HG03565 (cell line): ENCODE measurements at regions not wholly inside any gene's neighbourhood (a gene's known extent, or its start where the extent isn't known, plus 50 kb on each side); places are given as distances from the start of the nearest gene placed in this dataset.
"Not testable (repeated sequence)": the region's sequence is repeated elsewhere in the genome, so short reads cannot be mapped to it uniquely, and the experiment has no call there.

ENCODE experiments used
- ATAC-seq: cut with Tn5 transposase; IDR thresholded peaks from one replicate; pipeline ENCODE4 v1.9.1; 2021; ENCODE audit warnings: mild to moderate bottlenecking, moderate library complexity; ENCODE audit not compliant: unreplicated experiment

DNA sequence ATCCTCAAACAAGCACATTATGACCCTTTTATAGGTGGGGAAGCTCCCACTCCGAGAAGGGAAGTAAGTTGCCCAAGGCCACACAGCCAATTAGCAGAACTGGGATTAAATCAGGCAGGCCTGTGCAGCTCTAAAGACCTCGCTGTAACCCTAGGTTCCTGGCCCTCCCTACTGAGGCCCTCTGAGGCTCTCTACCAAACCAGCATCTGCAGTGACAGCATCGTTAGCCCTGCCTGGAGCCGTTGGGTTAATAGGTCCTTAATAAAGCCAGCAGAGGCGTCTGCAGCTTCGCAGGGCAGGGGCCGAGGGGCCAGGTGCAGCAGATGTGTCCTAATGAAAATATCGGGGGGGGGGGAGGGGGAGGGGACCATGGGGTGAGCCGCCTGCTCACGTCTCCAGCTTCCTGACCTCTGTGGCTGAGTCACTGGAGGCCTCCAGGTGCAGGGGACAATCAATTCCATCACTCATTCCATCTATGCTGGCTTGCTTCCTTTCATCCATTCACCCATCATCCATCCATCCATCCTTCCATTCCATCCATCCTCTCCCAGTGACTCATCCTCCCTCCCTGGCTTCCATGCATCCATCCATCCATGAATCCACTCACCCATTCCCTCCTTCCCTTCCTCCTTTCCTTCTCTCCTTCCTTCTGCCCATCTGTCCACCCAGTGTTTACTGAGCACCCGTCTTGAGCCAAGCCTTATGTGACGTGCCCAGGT, 203.9 kb downstream of the C9orf50 start:
- no peak for ATAC-seq

DNA sequence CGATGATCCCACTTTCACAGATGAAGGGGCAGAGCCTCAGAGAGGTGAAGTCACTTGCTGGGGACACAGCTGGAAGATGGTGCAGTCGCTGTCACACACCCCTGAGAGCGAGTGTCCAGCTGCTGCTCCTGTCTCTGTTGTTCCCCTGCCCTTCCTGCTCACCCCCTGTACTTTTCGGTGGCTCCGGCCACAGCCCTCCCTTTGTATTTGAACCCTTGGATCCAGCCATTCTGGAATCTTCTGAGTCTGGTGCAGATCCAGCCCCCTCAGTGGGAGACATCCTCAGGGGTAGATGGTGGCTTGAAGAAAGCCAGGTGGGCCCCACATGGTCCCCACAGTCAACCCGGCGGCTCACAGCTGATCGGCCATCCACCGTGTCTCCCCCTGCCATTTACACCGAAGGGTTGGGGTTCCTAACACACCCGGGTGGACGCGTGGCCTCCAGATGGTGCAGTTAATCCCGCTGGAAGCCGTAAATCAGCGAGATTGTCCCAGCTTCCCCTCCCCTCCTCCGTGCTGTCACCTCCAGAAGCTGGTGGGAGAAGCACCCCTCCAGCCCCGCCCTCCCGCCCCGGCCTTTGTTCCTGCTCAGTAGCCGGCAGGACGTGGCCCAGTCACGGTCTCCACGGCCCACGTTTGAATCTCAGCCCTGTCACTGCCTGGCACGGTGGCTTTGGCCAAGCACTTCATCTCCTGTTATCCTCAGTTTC, 204.8 kb downstream of the C9orf50 start:
- ATAC-seq = no peak

DNA sequence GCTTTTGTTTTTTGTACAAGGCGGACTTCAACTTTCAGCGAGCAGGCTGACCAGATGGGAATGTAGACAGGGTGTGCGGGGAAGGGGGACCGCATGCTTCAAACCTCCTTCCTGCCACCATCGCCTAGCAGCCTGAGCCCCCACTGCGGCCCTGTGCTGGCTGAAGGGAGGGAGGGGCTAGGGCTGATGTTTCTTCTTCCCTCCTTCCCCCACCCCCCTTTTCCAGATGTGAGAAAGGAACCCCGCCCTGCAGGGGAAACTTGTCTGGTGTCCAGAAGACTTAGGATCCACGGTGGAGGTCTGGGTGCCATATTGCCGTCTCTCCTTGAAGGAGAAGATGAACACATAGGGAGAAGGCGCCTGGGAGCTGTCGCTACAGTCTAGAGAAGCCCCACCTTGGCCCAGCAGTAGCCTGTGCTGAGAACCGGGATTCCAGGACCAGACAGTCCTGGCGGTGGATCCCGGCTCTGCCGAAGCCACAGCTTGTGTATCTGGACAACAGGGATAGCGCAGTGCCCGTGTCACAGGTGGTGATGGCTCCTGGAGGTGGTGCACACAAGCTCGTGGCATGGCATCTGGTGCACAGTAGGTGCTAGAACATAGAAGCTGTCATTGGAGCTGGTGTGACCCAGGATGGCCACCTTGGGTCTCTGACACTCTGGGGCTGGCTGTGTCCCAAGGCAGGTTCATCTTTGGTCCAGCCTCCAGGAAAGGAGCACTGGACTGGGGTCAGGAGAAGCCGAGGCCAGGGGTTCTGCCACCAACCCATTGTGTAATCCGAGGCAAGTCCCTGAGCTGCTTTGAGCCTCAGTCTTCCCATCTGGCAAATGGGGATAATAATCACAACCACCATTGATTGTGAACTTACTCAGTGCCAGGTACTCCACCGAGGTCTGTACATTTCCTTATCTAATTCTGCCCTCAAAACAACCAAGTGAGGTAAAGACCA, 205.6 kb downstream of the C9orf50 start:
- ATAC-seq = no peak

DNA sequence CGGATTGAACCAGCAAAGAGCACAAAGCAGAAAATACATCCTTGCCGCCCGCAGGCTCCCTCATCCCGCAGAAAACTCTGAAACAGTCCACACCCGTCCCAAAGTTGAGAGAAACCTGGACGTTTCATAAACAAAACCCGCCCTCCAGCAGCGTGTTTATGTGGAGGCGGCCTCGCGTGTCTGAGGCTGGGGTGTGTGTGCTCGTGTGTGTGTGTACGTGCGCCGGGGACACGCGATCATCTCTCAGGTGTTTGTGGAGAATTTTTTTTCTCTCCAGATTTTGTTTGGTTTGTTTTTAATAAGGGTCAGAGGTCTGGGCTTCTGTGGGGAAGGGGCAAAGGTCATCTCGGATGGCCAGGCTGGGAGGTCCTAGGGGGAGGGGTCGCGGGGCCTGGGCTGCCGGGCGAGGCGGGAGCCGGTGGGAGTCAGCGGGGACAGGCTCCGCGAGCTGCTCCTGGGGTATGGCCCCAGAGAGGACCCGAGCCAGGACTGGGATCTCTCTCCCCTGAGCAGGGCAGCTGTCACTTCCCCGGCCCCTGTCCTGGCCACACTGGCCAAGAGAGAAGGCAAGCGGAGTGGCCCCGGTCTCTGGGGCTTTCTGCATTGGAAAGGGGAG, 206.4 kb downstream of the C9orf50 start:
- no peak for ATAC-seq

DNA sequence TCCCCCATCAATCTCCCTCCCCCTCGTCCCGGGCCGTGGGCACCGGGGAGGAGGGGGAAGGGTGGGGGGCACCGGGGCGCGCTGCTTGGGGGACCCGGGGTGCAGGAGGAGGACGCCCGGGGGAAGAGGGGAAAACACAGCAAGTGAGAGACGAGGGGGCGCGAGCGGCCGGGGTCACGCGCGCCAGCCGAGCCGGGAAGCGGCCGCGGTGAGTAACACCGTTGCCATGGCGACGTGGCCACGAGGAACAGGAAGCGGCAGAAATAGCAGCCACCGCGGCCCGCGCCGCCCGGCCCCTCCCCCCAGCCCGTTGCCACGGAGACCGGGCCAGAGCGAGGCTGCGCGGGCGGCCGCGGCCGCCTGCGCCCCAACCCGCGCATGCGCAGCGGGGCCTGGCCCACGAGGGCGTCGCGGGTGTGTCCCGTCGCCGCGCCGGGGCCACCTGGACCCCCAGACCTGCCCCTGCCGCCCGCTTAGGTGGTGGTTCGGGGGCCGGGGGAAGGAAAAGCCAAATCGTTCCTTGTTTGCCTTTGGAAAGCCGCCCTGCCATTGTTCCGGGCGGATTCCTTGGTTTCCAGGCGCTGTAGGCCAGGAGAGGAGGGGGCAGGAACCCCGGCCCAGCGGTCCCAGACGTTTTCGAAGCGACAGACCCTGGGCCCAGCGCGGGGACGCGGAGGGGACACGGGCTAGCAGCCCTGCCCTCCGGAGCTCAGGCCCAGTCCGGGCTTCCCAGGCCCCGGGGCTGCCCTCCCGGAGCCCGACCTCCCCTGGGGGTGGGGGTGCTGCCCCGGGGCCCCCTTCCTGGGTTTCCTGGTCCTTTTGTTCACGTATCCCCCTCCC, 207.1 kb downstream of the C9orf50 start:
- peak; percentile 82 for ATAC-seq

DNA sequence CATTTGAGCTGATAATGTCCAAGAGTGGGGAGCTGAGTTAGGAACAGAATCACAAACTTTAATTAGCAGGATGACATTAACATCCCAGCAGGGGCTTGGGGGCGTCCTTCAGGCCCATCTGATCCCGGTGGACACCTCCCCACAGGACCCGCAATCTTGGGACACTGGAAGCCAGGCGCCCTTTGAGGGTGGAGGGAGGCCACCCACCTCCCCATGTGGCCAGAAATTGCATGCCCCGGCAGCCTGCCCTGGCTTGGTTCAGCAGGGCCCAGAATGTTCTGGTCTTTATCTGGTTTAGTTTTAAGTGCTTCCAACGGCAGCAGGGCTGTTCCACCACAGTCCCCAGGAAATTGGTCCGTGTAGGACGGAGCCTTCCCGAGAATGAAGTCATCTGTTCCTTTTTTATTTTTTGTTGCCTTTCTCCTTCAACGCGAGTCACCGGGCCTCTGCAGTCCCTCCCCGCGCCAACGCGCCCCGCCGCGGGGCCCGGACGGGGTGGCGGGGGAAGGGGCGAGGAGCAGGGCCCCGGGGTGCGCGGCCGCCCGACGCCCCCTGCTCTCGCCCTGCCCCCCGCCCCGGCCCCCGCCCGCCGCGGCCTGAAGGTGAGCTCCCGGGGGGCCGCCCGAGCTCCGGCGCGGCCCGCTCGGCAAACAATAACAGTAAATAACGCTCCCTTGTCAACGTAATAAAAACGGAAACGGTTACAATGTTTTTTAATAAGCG, 207.9 kb downstream of the C9orf50 start:
- peak; percentile 14 for ATAC-seq

DNA sequence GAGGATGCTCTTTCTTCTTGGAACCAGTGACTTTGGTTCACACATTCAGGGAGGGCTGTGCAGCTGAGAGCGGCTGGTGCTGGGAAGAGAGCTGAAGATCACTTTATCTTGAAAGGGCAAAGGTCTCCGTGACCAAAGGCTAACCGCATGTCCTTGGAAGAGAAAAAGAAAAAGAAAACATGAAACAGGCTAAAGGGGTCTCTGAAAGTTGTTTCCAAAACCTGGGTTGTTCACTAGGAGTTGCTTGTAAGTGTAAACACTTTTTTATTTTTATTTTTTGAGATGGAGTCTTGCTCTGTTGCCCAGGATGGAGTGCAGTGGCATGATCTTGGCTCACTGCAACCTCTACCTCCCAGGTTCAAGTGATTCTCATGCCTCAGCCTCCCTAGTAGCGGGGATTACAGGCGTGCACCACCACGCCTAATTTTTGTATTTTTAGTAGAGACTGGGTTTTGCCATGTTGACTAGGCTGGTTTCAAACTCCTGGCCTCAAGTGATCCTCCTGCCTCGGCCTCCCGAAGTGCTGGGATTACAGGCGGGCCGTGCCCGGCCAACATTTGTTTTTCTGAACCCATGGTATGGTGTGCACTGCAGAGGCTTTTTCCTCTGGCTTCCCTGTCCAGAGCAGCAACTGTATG, 208.6 kb downstream of the C9orf50 start:
- not testable (repeated sequence) for ATAC-seq

DNA sequence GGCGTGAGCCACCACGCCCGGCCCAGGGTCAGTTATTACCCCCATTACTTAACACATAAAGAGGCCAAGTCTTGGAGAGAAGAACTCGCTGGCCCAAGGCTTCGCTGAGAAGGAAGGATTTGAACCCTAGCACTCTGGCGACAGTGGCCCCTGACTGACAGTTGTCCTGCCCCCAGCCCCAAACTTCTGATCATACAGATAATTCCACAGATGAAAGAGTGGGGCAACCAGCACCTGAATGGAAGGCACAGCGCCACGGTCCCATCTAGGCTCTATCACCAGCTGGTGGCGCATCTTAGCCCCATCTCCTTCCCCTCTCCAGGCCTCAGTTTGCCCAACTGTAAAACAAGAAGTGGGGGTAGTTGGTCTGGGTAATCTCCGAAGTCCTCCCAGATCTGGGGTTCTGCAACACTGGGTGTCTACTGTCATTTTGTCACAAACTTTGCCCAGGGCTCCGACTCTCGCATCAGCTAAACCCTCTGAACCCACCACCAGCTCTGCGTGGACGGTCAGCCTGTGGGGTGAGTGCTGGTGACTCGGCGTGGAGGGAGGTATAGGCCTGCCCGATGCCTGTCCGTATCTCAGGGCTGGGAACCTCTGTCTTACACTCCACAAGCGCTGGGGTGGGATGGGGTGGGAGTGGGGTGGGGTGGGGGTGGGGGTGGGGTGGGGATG, 209.3 kb downstream of the C9orf50 start:
- ATAC-seq = no peak

DNA sequence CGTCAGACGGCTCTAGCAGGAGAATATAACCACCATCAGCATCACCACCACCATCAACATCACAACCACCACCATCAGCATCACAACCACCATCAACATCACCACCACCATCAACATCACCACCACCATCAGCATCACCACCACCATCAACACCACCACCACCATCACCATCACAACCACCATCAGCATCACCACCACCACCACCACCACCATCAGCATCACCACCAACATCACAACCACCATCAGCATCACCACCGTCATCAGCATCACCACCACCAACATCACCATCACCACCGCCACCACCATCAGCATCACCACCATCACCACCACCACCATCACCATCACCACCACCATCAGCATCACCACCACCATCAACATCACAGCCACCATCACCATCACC, 210.7 kb downstream of the C9orf50 start:
- no peak for ATAC-seq

DNA sequence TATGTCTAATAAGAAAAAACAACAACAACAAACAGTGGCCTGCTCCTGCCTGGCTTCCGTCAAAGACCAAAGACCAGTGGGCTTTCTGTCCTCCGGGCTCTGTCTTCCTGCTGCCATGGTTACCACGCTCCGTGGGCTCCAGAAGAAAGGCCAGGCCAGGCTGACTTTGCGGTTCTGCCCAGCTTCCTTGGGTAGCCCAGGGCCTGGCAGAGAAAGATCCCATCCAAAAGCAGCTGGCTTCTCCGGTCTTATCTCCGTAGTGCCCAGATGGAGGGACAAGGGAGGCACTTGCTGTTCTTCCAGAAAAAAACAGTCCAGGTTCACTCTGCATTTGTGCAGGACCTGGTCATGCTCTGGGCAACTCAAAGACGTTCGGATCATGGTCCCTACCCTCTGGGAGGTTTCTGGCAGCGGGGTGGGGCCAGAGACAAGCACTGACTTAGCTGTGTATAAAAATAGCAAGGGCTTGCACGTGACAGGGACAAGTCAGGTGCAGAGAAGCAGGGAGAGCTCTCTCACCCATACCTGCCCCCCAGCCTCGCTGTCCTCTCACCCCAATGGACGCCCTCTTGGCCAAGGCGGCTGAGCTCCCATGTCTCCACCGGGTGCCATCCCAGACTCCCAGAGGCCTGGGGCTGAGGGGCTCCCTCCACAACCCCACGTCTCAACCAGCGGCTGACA, 212.2 kb downstream of the C9orf50 start:
- ATAC-seq = no peak

DNA sequence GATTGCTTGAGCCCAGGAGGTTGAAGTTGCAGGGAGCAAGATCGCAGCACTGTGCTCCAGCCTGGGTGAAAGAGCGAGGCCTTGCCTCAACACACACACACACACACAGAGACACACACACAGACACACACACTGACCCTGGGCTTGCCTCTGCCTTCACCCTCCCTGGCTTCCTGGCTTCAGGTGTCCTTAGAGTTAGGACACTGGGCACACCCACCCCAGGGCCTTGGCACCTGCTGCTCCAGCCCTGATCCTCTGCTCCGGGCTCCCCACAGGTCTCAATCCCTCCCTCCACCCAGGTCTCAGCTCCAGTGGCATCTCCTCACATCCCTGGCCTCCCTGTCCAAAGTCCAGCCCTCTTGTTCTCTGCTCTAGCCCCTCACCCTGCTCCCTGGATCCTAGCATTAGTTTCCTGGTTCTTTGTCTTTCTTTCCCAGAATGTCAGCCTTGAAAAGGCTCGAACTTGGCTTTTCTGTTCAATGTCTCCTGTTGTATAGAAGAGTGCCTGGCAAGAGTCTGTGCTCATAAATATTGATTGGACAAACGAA, 212.9 kb downstream of the C9orf50 start:
- no peak for ATAC-seq

DNA sequence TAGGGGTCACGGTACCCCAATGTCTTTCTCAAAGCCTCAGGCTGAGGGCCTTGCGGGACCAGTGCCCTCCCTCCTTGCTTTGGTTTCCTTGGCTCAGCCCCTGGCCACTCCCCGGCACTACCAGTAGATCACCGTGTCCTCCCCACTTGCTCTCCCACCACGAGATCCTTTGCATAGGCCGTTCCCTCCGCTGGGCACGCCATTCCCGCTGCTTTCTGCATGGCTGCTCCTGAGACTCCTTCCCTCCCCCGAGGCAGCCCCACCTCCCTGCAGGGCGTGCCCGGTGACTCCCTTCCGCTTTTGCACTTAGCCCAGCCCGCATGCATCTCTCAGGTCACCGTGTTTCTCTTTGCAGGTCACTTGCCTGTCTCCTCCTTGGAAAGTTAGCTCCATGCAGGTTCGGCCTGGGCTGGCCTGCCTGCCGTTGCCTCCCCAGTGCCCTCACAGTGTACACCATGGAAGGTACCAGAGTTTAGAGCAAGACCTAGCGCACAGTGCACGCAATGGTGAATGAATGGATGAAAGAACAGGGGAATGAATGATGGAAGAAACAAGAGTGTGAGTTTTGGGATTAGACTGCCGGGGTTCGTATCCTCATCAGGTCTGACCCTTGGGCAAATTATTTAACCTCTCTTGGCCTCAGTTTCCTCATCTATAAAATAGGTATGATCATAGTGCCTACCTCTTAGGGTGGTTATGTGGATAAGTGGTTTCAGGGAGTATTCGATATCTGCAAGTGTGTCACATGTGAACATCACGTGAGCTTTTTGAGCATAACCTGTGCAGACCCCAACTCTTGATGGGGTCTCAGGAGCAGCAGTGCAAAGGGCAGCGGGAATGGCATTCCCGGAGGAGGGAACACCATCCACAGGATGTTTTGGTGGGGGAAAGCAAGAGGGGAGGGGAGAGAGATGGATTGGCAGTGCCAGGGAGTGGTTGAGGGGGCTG, 214.3 kb downstream of the C9orf50 start:
- no peak for ATAC-seq

DNA sequence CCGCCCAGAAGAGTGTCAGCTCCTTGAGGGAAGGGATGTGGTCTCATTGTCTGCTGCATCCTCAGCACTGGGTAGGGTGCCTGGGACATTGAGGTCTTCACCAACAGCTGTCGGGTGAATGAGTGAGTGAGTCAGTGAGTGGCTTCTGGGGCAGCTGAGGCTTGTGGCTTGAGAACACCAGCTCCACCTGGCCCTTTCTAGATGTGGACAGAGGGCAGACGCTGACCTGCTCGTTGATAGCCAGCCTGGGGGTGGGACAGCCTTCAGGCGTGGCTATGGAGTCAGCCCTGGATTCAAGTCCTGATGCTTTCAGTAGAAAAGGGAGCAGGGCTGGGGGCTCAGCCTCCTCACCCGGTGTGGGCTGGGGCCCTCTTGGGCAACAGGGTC, 215.1 kb downstream of the C9orf50 start:
- ATAC-seq = no peak

DNA sequence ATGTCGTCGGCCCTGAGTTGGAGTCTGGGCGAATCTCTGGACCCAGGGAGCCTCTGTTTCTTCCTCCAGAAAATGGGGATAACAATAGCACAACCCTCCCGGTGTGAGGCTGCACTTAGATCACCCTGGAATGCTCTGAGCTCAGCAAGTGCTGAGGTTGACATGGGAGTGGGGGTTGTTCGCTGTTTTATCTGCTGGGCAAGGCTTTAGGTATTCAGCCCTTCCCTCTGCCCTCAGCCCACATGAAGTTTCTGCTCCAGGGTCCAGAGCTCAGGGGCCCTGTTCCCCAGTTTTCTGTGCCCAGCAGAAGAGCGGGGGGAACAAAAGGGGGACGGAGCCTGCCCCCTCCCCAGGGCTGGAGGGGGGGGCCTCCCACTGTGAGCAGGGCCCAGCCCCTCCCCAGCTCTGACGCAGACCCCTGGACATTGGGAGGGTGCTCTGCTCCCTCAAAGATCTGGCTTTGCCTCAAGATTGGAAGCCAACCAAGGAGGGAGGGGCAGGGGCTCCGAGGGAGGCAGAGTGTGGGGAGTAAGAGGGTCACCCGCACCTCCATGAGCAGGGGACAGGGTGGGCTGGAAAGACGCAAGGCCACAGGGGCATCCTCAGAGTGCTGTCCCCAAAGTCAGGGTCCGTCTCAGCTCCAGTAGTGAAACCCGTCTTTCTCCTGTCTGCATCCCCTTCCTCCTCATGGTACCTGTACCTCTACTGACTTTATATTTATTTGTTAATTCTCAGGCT, 215.6 kb downstream of the C9orf50 start:
- ATAC-seq = no peak

DNA sequence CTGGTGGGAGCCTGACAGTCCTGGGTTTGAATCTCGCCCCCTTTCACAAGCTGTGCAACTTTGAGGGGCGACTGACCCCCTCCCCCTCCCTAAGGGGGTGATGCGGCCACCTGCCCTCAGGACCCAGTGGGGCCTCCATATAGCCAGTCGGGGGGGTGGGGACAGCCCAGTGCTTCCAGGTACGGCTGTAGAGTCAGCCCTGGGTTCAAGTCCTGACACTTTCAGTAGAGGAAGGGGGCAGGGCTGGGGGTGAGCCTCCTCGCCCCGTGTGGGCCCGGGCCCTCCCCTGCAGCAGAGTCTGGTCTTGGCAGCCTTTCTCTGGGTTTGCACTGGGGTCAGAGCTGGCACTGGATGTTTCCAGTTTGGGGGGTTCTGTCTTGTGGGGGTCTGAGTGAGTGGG, 216.3 kb downstream of the C9orf50 start:
- ATAC-seq = no peak
